Left ventricle myocardium inferior (tissue), 1 donor: ENCODE measurements at regions not wholly inside any gene's neighbourhood (a gene's known extent, or its start where the extent isn't known, plus 50 kb on each side); places are given as distances from the start of the nearest gene placed in this dataset.

Source experiments
- DNase-seq: peaks from one replicate; pipeline ENCODE4 v3.0.0-alpha.2; 2020
- H3K27ac ChIP-seq: fragments of 200-600 bp; replicated peaks from 2 replicates; pipeline ENCODE4 v1.8.0; 2021
- H3K27me3 ChIP-seq: fragments of 200-600 bp; 2 replicates; pipeline ENCODE4 v1.8.0; 2021; ENCODE audit warnings: low read depth
- H3K36me3 ChIP-seq: fragments of 200-600 bp; 2 replicates; pipeline ENCODE4 v1.8.0; 2021
- H3K4me1 ChIP-seq: fragments of 200-600 bp; 2 replicates; pipeline ENCODE4 v1.8.0; 2021
- H3K4me3 ChIP-seq: fragments of 200-600 bp; 2 replicates; pipeline ENCODE4 v1.8.0; 2021; ENCODE audit warnings: mild to moderate bottlenecking, moderate library complexity
- H3K9me3 ChIP-seq: fragments of 200-600 bp; replicated peaks from 2 replicates; pipeline ENCODE4 v1.8.0; 2021
- intact Hi-C: fragments of 100-400 bp; cut with micrococcal nuclease; formaldehyde crosslinking; loops from one replicate; pipeline ENCODE4 v1.11.0; 2022
- TF ChIP-seq, protein P1 (sequence below): fragments of 200-600 bp; IDR thresholded peaks from 2 replicates; pipeline ENCODE4 v1.8.0; 2021; ENCODE audit warnings: antibody characterized with exemption, mild to moderate bottlenecking, borderline replicate concordance
- donor health status: DM: no; HTN: yes; CAD: no; lungs with severe emphysema.

DNA sequence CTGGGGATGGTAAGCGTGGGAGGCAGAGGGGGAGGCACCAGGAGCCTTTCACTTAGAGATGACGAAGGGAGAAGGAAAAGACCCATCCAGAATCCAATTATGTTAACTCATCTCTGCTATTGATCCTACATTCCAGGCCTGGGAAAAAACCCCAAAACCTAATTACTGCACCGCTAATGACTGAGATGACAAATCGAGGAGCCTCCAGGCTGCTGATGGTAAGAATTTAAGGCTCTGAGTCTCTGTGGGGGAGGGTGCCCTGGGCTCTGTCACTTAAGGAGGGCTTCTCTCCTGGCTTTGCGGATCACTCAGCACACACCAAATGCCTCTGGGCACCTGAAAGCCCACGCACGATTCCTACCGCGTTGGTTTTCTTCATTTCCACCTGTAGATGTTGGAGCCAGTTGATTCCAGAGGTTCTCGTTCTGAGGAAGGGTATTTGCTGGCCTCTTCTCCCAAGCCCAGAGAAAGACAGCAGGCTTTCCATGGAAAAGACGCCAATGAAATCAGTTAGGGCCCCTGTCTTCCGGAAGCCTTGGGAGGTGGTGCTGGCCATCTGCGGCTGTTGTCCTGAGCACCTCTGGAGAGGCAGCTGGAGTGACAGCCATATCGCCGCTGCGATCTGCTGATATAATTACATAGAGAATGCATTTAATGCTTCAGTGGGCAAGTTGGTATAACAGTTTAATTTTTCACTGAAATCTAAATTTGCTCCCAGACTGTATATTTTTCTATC is 751.2 kb downstream of the BRD1 start:
- no peaks in the 10 kb centered on the region for H3K9me3 ChIP-seq
- H3K27ac ChIP-seq: no peak overlapping the region
- H3K27me3 ChIP-seq: peaks cover 95% of the 10 kb centered on the region
- intact Hi-C loops: no loop called here
- TF ChIP-seq, protein P1, sequence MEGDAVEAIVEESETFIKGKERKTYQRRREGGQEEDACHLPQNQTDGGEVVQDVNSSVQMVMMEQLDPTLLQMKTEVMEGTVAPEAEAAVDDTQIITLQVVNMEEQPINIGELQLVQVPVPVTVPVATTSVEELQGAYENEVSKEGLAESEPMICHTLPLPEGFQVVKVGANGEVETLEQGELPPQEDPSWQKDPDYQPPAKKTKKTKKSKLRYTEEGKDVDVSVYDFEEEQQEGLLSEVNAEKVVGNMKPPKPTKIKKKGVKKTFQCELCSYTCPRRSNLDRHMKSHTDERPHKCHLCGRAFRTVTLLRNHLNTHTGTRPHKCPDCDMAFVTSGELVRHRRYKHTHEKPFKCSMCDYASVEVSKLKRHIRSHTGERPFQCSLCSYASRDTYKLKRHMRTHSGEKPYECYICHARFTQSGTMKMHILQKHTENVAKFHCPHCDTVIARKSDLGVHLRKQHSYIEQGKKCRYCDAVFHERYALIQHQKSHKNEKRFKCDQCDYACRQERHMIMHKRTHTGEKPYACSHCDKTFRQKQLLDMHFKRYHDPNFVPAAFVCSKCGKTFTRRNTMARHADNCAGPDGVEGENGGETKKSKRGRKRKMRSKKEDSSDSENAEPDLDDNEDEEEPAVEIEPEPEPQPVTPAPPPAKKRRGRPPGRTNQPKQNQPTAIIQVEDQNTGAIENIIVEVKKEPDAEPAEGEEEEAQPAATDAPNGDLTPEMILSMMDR: no peak
- DNase-seq: no peak
- no peaks in the 10 kb centered on the region for H3K4me1 ChIP-seq
- no peak overlapping the region for H3K4me3 ChIP-seq
- H3K36me3 ChIP-seq: no peaks in the 10 kb centered on the region

DNA sequence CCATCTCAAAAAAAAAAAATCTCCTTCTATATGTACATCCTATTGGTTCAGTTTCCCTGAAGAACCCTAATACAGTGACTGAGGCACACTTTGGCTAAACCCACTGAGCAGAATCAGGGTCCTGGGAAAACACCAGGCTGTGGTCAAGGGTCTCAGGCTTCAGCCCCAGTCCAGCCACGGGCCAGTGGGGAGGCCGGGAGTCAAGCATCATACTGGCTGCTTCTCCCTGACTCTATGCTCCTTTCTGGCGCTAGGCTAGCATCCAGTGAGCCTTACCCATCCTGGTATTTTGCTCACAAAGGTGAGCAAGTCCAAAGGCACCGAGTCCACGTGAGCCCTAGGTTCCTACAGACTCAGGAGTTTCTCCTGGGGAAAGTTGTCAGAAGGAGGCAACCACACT is 752.5 kb downstream of the BRD1 start:
- no peak for DNase-seq
- intact Hi-C loops: no loop called here
- H3K9me3 ChIP-seq: no peaks in the 10 kb centered on the region

DNA sequence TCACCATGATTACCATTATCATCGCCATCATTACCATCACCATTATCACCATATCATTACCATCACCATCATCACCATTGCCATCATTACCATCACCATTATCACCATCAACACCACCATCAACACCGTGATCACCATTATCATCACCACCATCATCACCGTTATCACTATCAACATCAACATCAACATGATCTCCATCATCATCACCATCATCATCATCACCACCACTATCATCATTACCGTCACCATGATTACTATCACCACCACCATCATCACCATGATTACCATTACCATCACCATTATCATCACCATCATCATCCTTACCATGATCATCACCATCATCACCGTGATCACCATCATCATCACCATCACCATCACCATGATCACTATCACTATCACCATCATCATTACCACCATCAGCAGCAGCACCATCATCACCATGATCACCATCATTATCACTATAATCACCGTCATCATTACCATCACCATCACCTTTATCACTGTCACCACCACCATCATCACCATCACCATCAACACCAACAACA is 753.7 kb downstream of the BRD1 start:
- intact Hi-C loops: no loop called here
- Histone ChIP-seq H3K9me3 (no peaks in the 10 kb centered on the region), H3K4me3 (no peak overlapping the region), H3K4me1 (no peaks in the 10 kb centered on the region), H3K27ac (no peak overlapping the region), H3K27me3 (peaks cover 87% of the 10 kb centered on the region), H3K36me3 (no peaks in the 10 kb centered on the region)
- no peak for DNase-seq
- TF ChIP-seq, protein P1: no peak

More for the DNA sequence above, 752.5 kb downstream of the BRD1 start:
- H3K27me3 ChIP-seq: peaks cover 92% of the 10 kb centered on the region
- H3K4me1 ChIP-seq: no peaks in the 10 kb centered on the region
- no peak overlapping the region for H3K27ac ChIP-seq
- TF ChIP-seq, protein P1: no peak
- H3K36me3 ChIP-seq: no peaks in the 10 kb centered on the region
- H3K4me3 ChIP-seq: no peak overlapping the region

DNA sequence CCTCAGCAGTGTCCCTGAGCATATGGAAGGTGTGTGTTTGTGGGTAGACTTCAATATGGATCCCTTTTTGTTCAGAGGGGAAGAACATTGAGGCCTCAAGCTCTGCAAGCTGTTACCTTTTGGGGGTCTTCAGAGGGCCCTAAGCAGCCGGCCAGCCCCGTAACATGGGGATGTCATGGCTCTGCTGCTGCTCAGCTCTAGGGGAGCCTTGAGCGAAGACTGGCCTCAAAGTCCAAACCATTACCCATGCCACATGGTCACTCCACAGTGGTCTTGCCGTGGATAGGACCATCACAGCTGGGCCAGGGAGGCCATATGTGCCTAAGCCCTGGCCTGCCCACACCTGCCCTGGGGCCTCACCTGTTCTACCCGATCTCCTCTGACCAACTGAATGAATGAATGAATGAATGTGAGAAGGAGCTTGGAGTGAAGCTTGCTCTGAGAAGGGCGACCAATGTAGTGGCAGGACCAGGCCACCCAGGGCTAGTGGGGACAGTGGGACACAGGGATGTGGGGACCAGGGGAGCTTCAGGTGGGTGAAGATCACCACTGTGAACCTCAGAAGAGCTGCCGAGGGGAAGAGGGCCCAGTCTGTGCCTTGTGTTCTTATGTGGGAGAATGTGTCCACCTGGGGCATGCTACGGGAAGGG is 754.6 kb downstream of the BRD1 start:
- Histone ChIP-seq H3K4me3 (no peak overlapping the region), H3K4me1 (no peaks in the 10 kb centered on the region), H3K9me3 (no peaks in the 10 kb centered on the region), H3K27me3 (peaks cover 87% of the 10 kb centered on the region), H3K36me3 (no peaks in the 10 kb centered on the region), H3K27ac (no peak overlapping the region)
- no peak for DNase-seq
- TF ChIP-seq, protein P1: no peak
- intact Hi-C loops: no loop called here

DNA sequence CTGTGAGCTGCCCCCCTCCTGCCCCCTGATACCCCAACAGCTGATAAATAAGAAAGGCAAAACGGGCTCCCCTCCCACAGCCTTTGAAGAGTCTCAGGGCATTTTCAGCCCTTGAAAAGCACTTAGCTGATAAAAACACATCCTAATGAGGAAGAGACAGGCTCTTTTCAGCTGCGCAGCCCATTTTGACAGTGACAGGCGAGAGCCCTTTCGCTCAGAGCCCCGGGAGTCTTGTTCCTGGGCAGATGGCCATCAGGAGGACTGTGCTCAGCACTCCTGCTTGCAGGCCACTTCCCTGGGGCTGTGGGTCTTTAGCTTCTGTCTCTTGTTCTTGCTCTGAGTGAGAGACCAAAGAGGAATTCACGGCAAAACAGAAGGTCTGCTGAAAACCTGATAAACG is 757.2 kb downstream of the BRD1 start:
- TF ChIP-seq, protein P1: no peak
- Histone ChIP-seq H3K27me3 (peaks cover 82% of the 10 kb centered on the region), H3K9me3 (no peaks in the 10 kb centered on the region), H3K4me3 (no peak overlapping the region), H3K4me1 (no peaks in the 10 kb centered on the region), H3K27ac (no peak overlapping the region), H3K36me3 (no peaks in the 10 kb centered on the region)
- DNase-seq: no peak
- intact Hi-C loops: no loop called here
